ENCODE measurements at regions not wholly inside any gene's neighbourhood (a gene's known extent, or its start where the extent isn't known, plus 50 kb on each side); places are given as distances from the start of the nearest gene placed in this dataset.

DNA sequence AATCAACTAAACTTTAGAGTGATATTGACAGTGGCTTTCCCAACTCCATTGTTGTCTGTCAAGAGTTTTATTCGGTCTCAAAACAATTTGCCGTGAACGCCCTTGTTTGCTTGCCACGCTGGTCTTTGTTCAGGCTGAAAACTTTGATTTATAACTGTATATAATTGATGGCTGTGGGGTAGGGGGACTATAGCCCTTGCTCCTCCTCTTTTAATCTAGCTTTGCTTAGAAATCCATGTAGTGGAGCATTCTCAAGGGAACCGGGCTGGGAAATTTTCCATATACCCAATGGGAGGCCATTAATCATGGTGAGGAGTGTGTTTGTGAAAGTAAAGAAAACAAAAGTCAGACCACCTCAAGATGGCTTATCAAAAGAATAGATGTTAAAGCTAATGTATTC, 339.8 kb upstream of the RARB start:
- TF ChIP-seq, protein P1, sequence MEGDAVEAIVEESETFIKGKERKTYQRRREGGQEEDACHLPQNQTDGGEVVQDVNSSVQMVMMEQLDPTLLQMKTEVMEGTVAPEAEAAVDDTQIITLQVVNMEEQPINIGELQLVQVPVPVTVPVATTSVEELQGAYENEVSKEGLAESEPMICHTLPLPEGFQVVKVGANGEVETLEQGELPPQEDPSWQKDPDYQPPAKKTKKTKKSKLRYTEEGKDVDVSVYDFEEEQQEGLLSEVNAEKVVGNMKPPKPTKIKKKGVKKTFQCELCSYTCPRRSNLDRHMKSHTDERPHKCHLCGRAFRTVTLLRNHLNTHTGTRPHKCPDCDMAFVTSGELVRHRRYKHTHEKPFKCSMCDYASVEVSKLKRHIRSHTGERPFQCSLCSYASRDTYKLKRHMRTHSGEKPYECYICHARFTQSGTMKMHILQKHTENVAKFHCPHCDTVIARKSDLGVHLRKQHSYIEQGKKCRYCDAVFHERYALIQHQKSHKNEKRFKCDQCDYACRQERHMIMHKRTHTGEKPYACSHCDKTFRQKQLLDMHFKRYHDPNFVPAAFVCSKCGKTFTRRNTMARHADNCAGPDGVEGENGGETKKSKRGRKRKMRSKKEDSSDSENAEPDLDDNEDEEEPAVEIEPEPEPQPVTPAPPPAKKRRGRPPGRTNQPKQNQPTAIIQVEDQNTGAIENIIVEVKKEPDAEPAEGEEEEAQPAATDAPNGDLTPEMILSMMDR (optimal IDR thresholded peaks at IDR 0.05 in 1 of 3, IDR thresholded peaks at IDR 0.05 in 1 of 3, conservative IDR thresholded peaks at IDR 0.05 in 1 of 3; ENCODE audit: extremely low read depth in 1 of 3, insufficient read depth in 2 of 3, low read length in 3 of 3), result no peak
- TF ChIP-seq EZH2 (IDR thresholded peaks at IDR 0.05; ENCODE audit: low read length), result no peak
